HUES48 (cell line): ENCODE measurements at regions not wholly inside any gene's neighbourhood (a gene's known extent, or its start where the extent isn't known, plus 50 kb on each side); places are given as distances from the start of the nearest gene placed in this dataset.
"Not testable (repeated sequence)": the region's sequence is repeated elsewhere in the genome, so short reads cannot be mapped to it uniquely, and the experiment has no call there.

Experiments
- H3K27ac ChIP-seq: one replicate; pipeline ENCODE4 v1.7.0; 2013; ENCODE audit warnings: low read depth, low read length, inconsistent platforms
- H3K27me3 ChIP-seq: 2 replicates; pipeline ENCODE4 v1.6.1; 2013; ENCODE audit warnings: mild to moderate bottlenecking, low read length; ENCODE audit not compliant: control insufficient read depth, insufficient read depth
- H3K36me3 ChIP-seq: 2 replicates; pipeline ENCODE4 v1.6.1; 2013; ENCODE audit warnings: low read length; ENCODE audit not compliant: control insufficient read depth, insufficient read depth
- H3K4me1 ChIP-seq: 2 replicates; pipeline ENCODE4 v1.6.1; 2013; ENCODE audit warnings: mild to moderate bottlenecking, low read length; ENCODE audit not compliant: control insufficient read depth, insufficient read depth
- H3K4me3 ChIP-seq: 2 replicates; pipeline ENCODE4 v1.5.1; 2013; ENCODE audit warnings: mild to moderate bottlenecking, low read depth, low read length
- H3K9ac ChIP-seq: 2 replicates; pipeline ENCODE4 v1.6.1; 2013; ENCODE audit warnings: mild to moderate bottlenecking, low read depth, low read length, moderate library complexity
- H3K9me3 ChIP-seq: 2 replicates; pipeline ENCODE4 v1.6.1; 2013; ENCODE audit warnings: low read length; ENCODE audit not compliant: control insufficient read depth, insufficient read depth

DNA sequence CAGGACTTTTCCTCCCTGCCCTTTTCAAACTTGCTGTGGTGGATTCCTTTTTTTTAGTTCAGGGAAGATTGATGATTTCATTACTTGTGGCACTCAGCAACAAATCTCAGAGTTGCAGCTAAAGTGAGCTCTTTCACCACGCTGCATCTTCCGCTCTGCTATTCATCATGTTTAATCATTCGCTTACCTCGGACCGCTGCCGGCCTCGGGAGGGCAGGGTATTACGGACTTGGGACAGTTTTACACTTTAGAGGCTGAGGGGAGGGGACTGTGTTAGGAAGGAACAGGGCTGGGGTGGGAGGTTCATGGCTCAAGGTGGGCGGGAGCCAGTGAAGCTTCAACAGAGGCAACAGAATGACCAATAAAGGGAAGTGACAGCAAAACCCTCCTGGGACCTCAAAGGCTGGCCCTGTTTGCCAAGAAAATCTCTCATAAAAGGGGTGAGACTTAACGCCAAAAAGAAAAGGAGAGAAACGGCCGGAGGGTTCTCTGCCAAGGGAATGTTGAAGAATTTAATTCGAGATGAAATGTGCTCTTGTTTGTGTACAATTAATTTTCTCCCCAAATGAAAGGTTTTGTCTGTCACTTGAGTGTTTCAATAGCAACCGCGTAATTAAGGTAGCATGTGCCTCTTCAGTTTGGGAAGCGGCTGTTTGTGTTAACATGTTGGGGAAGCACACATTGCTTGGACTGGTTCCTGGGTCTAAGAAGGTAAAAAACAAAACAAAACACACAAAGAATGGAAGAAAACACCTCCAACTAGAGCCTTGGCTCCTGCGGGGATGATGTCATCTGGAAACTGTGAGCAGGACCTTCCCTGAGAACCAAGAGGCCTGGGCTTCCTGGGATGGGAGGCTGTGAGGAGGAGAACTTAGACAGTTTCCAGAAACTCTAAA lies 72.5 kb upstream of the SULF2 start:
- H3K36me3 ChIP-seq, result no peaks in the 10 kb centered on the region
- H3K9ac ChIP-seq, result no peak overlapping the region
- peak overlapping the region; percentile 31 for H3K27ac ChIP-seq
- H3K27me3 ChIP-seq, result no peaks in the 10 kb centered on the region
- H3K9me3 ChIP-seq, result peaks cover under 1% of the 10 kb centered on the region; the same call in 1 of the 2 replicates
- H3K4me1 ChIP-seq, result peaks cover 8% of the 10 kb centered on the region
- H3K4me3 ChIP-seq, result no peak overlapping the region

DNA sequence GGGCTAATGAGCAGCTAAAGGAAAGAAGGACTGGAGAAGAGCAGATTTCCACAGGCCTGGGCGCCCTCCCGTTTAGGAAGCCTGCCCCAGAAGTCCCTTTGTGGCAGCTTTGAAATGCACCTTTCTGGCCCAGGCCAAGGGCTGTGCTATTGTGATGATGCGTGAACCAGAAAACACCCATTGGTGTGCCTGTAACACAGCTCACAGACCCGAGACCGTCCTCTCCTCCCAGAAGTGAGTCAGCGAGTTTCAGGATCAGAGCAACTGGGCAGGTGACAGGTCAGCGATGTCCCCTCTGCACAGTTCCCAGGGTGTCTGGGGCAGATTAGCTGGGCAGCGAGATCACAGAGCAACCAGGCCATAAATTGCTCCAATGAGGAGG lies 71.9 kb upstream of the SULF2 start:
- H3K36me3 ChIP-seq, result no peaks in the 10 kb centered on the region
- H3K4me3 ChIP-seq, result no peak overlapping the region
- no peaks in the 10 kb centered on the region for H3K27me3 ChIP-seq
- peaks cover 8% of the 10 kb centered on the region for H3K4me1 ChIP-seq
- H3K27ac ChIP-seq, result peak overlapping the region; percentile 64
- H3K9ac ChIP-seq, result no peak overlapping the region
- peaks cover 4% of the 10 kb centered on the region; the same call in 1 of the 2 replicates for H3K9me3 ChIP-seq

GRCh38 chr20:47855799-47856198 lies 70.5 kb upstream of the SULF2 start:
- H3K9ac ChIP-seq, result no peak overlapping the region
- no peak overlapping the region for H3K4me3 ChIP-seq
- H3K36me3 ChIP-seq, result no peaks in the 10 kb centered on the region
- H3K27ac ChIP-seq, result no peak overlapping the region
- peaks cover 8% of the 10 kb centered on the region for H3K4me1 ChIP-seq
- H3K9me3 ChIP-seq, result peaks cover 4% of the 10 kb centered on the region; the same call in 1 of the 2 replicates
- H3K27me3 ChIP-seq, result no peaks in the 10 kb centered on the region

DNA sequence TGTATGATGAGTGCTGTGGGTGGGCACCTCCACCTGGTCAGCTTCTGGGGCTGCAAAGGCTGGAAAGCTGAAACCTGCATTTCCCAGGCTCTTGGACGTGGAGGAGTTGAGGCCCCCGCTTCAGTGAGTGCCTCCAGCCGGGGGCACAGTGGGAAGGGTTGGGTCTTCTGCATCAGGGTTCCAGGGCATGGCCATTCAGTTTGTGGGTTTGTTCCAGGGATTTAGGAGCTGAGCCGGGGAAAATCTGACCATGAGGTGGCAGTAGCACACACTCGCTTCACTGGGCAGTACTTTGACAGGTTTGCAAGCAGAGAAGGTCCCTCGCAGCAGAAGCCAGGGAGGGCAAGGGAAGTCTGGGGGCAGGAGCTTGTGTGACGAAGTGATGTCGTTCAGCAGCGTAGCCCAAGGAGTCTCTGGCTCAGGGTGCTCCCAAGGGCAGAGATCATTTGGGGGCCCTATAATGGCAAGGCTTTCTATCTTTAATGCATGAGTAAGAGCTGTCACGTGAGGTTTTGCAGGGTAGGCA lies 69.5 kb upstream of the SULF2 start:
- Histone ChIP-seq H3K9me3 (peaks cover 4% of the 10 kb centered on the region; the same call in 1 of the 2 replicates), H3K27me3 (no peaks in the 10 kb centered on the region), H3K4me1 (peaks cover 8% of the 10 kb centered on the region), H3K9ac (no peak overlapping the region), H3K27ac (no peak overlapping the region), H3K4me3 (no peak overlapping the region), H3K36me3 (no peaks in the 10 kb centered on the region)

DNA sequence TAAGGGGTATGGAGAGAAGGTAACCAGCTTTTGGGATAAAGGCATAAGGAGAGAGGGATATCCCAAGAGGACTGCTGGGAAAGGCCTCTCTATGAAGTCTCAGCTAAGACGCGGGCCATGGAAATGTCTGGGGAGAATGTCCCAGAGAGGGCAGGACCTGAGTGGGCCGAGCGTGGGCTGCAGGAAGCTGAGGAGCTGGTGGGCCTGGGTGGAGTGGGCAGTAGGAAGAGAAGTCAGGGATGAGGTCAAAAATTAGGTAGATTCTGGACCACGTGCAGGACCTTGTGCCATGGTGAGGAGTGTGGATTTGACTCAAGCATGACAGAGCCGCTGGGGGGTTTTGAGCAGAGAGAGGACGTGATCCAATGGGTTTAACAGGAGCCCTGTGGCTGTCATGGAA lies 66.5 kb upstream of the SULF2 start:
- Histone ChIP-seq H3K4me1 (no peaks in the 10 kb centered on the region), H3K9me3 (peaks cover 4% of the 10 kb centered on the region; the same call in 1 of the 2 replicates), H3K9ac (no peak overlapping the region), H3K36me3 (no peaks in the 10 kb centered on the region), H3K4me3 (no peak overlapping the region), H3K27me3 (no peaks in the 10 kb centered on the region), H3K27ac (no peak overlapping the region)

DNA sequence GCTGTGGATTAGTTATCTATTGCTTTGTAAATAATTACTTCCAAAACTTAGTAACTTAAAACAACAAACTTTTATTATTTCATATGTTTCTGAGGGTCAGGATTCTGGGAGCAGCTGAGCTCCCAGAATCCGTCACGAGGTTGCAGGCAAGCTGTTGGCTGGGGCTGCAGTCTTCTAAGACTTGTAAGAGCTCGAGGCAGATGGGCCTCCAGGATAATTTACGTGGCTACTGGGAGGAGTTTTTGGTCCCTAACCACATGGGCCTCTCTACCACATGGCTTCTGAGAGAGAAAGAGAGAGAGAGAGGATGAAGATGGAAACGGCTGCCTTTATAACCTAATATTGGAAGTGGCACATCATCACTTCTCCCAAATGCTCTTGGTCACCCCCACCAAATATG lies 64.9 kb upstream of the SULF2 start:
- H3K27me3 ChIP-seq, result no peaks in the 10 kb centered on the region
- H3K27ac ChIP-seq, result no peak overlapping the region
- H3K9ac ChIP-seq, result no peak overlapping the region
- no peaks in the 10 kb centered on the region for H3K36me3 ChIP-seq
- no peak overlapping the region for H3K4me3 ChIP-seq
- peaks cover 4% of the 10 kb centered on the region; the same call in 1 of the 2 replicates for H3K9me3 ChIP-seq
- no peaks in the 10 kb centered on the region for H3K4me1 ChIP-seq

GRCh38 chr20:47849596-47849995 lies 64.3 kb upstream of the SULF2 start:
- Histone ChIP-seq H3K27me3 (no peaks in the 10 kb centered on the region), H3K4me1 (no peaks in the 10 kb centered on the region), H3K9me3 (peaks cover 4% of the 10 kb centered on the region; the same call in 1 of the 2 replicates), H3K9ac (no peak overlapping the region), H3K36me3 (no peaks in the 10 kb centered on the region), H3K4me3 (no peak overlapping the region), H3K27ac (no peak overlapping the region)

- Histone ChIP-seq H3K27me3 (no peaks in the 10 kb centered on the region), H3K9me3 (peaks cover 4% of the 10 kb centered on the region; the same call in 1 of the 2 replicates), H3K36me3 (no peaks in the 10 kb centered on the region), H3K9ac (no peak overlapping the region), H3K27ac (no peak overlapping the region), H3K4me1 (no peaks in the 10 kb centered on the region), H3K4me3 (no peak overlapping the region)
Measured at GRCh38 chr20:47849006-47849405, 63.7 kb upstream of the SULF2 start.

GRCh38 chr20:47848534-47848933 lies 63.3 kb upstream of the SULF2 start:
- H3K27me3 ChIP-seq, H3K36me3 ChIP-seq, H3K4me1 ChIP-seq, H3K4me3 ChIP-seq, H3K27ac ChIP-seq, H3K9ac ChIP-seq, H3K9me3 ChIP-seq: not testable (repeated sequence)

DNA sequence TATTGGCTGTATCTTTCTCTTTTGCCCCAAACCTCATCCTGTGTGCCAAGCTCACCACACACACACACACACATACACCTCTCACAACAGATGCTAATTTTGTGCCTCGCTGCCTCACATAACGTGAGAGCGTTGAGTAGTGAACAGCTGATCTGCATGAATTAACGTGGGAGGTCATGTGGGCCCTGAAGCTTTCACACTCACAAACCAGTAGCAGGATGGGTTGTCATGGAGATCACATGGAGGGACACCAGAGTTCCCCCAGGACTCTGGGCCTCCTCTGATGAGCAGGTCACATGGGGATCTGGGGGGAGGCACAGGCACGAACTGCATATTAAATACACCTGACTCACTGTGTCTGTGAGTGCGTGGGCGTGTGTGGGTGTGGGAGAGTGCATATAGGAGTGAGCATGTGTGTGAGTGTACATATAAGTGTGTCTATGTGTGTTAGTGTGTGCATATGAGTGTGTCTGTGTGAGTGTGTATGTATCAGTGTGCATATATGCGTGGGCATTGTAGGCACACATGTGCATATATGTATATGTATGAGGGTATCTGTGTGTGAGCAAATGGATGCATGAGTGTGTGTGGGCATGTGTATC lies 62.7 kb upstream of the SULF2 start:
- no peaks in the 10 kb centered on the region for H3K36me3 ChIP-seq
- no peaks in the 10 kb centered on the region for H3K4me1 ChIP-seq
- no peak overlapping the region for H3K27ac ChIP-seq
- no peak overlapping the region for H3K9ac ChIP-seq
- H3K4me3 ChIP-seq, result no peak overlapping the region
- no peaks in the 10 kb centered on the region for H3K27me3 ChIP-seq
- H3K9me3 ChIP-seq, result 0 out of 2 replicates have a peak, but pooled peaks cover 4% of the 10 kb centered on the region

GRCh38 chr20:47847220-47847619 lies 61.9 kb upstream of the SULF2 start:
- H3K36me3 ChIP-seq, H3K9me3 ChIP-seq, H3K4me3 ChIP-seq, H3K27me3 ChIP-seq, H3K27ac ChIP-seq, H3K4me1 ChIP-seq, H3K9ac ChIP-seq: not testable (repeated sequence)
